Left hindlimb (tissue), 1 donor: ENCODE measurements at regions not wholly inside any gene's neighbourhood (a gene's known extent, or its start where the extent isn't known, plus 50 kb on each side); places are given as distances from the start of the nearest gene placed in this dataset.

ENCODE experiments used
- DNase-seq: peaks from one replicate; pipeline ENCODE4 v3.0.0-alpha.2; 2018

DNA sequence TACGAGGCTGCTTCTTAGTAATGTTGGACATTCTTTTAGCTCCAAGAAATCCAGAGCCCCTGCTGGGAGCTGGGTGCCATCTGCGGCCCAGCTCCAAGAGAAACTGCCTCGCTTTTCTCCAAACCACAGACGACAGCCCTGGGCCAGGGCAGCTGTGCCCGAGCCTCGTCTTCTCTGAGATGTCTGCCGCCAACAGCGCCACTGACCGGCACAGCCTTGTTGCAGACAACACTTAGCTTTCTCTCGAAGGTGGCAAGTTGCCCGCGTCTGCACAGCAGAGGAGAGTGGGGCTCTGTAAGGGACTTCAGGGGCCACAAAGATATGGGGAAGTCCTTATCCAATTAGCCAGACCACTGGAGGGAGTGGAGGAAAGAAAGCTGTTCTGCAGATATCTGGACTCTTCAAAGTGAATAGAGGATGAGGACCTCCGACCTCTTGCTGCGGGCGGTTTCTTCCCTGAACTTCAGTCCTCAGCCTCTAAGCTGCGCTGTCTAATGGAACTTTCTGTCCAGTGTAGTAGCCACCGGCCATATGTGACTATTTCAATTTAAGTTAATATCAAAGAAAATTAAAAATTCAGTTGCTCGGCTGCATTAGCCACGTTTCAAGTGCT is 63.9 kb upstream of the DISP3 start:
- no peak for DNase-seq

DNA sequence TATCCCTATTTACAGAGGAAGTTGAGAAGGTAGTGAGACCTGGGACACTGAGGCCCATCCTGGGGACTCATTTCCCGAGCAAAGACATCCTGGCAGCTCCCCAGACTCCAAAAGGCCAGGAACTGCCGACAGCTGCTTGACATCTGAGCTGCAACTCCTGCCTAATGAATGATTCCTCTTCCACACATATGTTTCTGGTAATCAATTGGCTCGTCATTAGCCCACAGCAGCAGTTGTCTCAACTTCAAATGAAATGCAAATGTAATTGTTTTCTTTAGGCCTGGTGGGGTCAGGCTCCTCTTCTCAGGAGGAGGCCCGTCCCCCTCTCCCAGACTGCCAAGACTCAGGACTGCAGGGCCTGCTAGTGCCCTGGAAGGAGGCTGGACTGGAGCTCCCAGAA is 61.8 kb upstream of the DISP3 start:
- DNase-seq, result peak; percentile 55

DNA sequence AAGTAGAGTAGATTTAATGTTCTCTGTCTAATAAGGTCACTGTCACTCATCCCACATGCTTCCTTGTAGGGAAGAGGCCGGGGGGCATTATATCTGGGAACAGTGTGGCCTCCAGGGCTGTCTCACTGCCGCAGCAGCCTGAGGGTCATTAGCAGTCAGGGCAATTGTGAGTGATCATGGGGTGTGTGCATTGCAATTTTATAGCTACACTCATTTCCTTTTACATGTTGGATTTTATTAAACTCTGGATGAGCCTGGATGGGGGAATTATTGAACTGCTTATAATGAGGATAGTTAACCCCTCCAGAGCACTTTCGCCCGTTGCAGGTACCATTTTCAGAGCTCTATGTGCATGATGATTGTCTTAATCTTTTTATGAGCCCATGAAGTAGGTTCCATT is 60.9 kb upstream of the DISP3 start:
- no peak for DNase-seq

DNA sequence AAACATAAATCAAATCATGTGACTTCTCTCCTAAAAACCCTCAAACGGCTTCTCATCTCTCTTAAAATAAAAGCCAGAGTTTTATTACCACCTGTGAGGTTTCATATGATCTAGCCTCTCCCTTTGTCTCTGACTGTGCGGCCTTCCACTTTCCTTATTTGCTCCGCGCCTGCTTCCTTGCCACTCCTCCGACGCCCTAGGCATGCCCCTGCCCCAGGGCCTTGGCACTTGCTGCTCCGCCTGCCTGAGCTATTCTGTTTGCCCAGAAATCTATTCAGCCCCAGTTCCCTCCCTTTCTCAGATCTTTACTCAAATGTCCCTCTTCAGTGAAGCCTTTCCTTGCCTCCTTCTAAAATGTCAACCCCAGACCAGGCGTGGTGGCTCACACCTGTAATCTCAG is 57.5 kb upstream of the DISP3 start:
- DNase-seq, result no peak

DNA sequence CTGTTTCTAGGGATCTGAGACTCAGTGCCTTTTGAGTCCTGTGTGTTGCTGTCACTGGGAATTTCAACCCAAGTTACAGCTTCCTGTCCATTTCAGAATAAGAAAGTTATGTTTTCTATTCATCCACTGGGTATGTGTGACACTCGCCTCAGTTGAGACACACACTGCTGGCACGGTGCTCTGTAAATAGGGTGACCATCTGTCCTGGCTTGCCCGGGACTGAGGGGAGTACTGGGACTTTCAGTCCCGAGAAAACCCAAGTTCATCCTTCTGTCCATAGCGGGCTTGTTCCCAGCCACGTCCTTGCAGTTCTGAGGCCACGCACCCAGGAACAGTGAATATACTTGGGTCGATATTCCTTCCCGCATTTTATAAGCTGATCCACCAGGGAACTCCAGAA is 56.3 kb upstream of the DISP3 start:
- DNase-seq, result no peak

DNA sequence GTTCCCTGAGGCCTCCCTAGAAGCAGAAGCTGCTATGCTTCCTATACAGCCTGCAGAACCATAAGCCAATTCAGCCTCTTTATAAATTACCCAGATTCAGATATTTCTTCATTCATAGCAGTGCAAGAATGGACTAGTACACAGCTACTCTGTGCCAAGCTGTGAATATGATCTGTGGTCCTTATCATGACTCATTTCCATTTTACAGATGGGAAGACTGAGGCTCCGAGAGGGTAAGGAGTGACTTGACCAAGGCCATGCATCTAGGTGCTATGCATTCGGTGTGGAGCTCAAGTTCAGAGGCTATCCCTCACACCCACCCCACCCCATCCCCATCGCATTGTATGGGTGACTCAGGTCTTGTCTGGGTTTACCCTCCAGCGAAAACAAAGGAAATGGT is 52.3 kb upstream of the DISP3 start:
- no peak for DNase-seq

DNA sequence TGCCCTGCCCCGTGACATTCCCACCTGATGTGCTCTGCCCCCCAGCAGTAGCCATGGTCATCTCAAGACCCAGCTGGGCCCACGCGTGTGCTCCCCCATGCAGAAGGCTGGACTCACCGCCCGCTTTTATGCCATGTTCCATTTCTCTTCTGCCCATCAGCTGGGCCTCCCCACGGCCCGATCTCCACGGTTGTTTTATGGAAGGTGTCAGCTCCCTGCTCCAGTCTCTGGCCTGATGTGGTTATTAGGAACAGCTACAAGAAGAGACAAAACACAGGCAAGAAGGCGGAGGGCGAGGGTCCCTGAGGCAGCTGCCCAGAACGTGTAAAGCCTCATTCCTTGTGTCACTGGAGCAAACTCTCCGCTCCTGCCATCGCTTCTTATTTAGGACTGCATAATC is 50.2 kb upstream of the DISP3 start:
- DNase-seq, result no peak
